PFSK-1 (cell line): ENCODE measurements at regions not wholly inside any gene's neighbourhood (a gene's known extent, or its start where the extent isn't known, plus 50 kb on each side); places are given as distances from the start of the nearest gene placed in this dataset.
A peak's percentile ranks its signal among the peaks of the same experiment; 100 is the strongest.

ENCODE experiments used
- FOXP2 ChIP-seq: optimal IDR thresholded peaks from 2 replicates; pipeline ENCODE3; 2011; ENCODE audit warnings: borderline replicate concordance, control low read depth, inconsistent platforms; ENCODE audit not compliant: insufficient read depth; ENCODE audit errors: extremely low read length, extremely low read depth
- POLR2AphosphoS5 ChIP-seq: IDR thresholded peaks from 2 replicates; pipeline ENCODE4 v1.6.1; 2012; ENCODE audit warnings: low read depth, mild to moderate bottlenecking, control low read depth, low read length, moderate library complexity
- SIN3A ChIP-seq: IDR thresholded peaks from 2 replicates; pipeline ENCODE4 v1.6.1; 2012; ENCODE audit warnings: mild to moderate bottlenecking, low read length, moderate library complexity, borderline replicate concordance; ENCODE audit not compliant: insufficient read depth
- TAF1 ChIP-seq: IDR thresholded peaks from 2 replicates; pipeline ENCODE4 v1.6.1; 2012; ENCODE audit warnings: low read length, control low read depth, borderline replicate concordance; ENCODE audit not compliant: insufficient read depth
- TF ChIP-seq, protein P1 (sequence below), 2 experiments: IDR thresholded peaks; 2 replicates each; pipeline versions ENCODE4 v1.6.1 to v1.8.0; 2011 to 2012; ENCODE audit warnings: low read depth in 2 of 2, low read length in 2 of 2, control low read depth in 1 of 2, inconsistent platforms in 1 of 2, mild to moderate bottlenecking in 1 of 2, moderate library complexity in 1 of 2; ENCODE audit not compliant: insufficient read depth in 1 of 2

DNA sequence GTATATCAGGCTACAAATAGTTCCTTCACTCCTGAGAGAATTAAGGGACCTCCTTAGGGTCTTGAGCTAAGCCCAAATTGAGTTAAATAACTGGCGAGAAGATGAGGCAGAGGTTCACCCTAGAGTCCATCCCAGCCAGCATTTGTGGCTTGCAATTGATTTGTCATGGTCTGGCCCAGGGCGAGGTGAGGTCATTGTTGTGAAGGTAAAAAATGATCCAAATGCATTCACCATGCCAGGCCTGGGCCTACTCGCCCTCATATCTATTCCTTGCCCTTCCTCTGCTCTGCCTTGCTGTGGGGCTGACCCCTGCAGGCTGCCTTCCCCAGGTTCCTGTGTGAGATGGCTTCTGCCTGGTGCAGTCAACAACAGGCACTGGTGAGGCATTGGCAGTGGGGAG lies 207.2 kb downstream of the ZNF365 start:
- TF ChIP-seq FOXP2, result no peak
- TF ChIP-seq, protein P1, sequence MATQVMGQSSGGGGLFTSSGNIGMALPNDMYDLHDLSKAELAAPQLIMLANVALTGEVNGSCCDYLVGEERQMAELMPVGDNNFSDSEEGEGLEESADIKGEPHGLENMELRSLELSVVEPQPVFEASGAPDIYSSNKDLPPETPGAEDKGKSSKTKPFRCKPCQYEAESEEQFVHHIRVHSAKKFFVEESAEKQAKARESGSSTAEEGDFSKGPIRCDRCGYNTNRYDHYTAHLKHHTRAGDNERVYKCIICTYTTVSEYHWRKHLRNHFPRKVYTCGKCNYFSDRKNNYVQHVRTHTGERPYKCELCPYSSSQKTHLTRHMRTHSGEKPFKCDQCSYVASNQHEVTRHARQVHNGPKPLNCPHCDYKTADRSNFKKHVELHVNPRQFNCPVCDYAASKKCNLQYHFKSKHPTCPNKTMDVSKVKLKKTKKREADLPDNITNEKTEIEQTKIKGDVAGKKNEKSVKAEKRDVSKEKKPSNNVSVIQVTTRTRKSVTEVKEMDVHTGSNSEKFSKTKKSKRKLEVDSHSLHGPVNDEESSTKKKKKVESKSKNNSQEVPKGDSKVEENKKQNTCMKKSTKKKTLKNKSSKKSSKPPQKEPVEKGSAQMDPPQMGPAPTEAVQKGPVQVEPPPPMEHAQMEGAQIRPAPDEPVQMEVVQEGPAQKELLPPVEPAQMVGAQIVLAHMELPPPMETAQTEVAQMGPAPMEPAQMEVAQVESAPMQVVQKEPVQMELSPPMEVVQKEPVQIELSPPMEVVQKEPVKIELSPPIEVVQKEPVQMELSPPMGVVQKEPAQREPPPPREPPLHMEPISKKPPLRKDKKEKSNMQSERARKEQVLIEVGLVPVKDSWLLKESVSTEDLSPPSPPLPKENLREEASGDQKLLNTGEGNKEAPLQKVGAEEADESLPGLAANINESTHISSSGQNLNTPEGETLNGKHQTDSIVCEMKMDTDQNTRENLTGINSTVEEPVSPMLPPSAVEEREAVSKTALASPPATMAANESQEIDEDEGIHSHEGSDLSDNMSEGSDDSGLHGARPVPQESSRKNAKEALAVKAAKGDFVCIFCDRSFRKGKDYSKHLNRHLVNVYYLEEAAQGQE (IDR thresholded peaks at IDR 0.05; ENCODE audit: insufficient read depth in 1 of 2, low read depth in 2 of 2, low read length in 2 of 2), result no peak
- TF ChIP-seq SIN3A, result no peak
- no peak for TF ChIP-seq POLR2AphosphoS5
- TF ChIP-seq TAF1, result no peak

DNA sequence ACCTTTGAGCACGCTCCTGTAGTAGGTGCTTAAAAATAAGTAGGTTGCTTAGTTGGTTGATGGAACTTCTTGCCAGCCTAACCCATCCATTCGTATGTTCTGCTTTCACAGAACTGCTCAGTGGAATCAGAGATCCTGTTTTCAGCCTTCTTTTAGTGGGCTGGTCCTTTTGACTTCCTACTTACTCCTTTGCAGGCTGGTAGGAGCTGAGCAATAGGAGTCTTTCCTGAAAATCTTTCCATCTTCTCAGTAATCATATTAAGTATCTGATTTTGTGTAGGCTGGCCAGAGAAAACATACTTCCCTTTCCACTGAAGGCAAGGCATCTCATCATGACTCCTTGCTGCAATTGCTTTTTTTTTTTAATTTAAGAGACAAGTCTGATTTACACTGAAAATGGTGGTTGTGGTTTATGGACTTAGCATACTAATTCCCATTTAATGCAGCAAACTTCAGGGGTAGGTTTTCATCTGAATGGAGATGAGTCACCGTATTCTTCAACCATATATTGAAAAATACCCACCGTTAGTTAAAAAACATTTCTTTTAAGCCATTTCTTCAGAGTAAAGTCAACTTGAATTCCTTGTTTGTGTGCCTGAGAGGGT lies 208.0 kb downstream of the ZNF365 start:
- TF ChIP-seq SIN3A (no peak), TAF1 (no peak), FOXP2 (no peak), POLR2AphosphoS5 (no peak)
- TF ChIP-seq, protein P1 (IDR thresholded peaks at IDR 0.05; ENCODE audit: insufficient read depth in 1 of 2, low read depth in 2 of 2, low read length in 2 of 2), result no peak

DNA sequence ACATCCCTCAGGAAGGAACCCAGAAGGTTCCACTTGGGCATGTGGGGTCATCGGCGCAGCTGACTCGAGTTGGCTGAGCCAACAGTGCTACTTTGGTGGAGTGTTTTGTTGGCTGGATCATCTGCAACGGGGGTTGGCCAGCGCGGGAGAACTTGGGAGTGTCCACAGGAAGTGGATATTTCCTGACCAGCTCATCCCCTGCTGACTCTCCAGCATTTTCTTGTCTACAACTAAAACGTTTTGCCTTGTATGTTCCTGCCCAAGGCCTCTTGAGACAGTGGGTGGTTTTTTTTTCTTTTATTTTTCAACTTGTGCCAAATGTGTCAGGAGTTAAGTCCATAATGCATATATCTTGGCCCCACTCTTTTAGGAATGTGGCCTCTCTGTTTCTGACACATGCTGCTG lies 208.6 kb downstream of the ZNF365 start:
- TF ChIP-seq TAF1, result no peak
- TF ChIP-seq, protein P1 (IDR thresholded peaks at IDR 0.05; ENCODE audit: insufficient read depth in 1 of 2, low read depth in 2 of 2, low read length in 2 of 2), result peak in 1 of 2 experiments; percentile 62; a peak in 1 of 4 replicates
- no peak for TF ChIP-seq POLR2AphosphoS5
- TF ChIP-seq SIN3A, result no peak
- TF ChIP-seq FOXP2, result peak; percentile 47

DNA sequence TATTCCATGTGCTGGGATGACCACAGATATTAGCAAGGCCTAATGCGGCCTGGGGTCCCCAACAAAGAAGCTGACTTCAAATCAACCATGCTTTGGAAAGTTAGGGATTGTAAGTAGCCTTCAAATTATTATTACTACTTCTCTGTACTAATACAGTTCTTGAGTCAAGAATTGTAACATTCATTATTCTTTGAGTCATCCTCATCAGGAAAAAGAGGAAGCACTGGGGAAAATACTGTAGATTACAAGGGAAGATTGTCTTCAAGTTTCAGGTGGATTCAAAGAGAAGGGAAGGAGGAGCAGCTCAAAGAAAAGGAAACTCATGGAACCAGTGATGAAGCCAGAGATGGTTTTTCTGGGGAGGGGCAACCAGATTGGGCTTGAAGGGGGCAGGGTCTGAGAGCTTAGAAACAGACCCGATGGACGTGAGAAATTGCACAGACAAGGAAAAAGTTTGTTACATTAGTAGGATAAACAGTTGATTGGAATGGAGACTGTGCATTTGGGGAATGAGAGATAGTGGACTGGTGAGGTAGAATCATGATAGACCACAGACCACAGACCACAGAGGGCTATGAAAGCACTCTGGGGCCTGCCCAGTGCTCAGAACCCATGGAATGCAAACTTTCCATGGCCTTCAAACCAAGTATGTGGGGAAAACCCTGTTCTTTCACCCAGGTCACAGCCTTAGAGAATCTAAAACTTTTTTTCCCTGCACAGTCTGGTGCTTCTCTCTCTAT lies 209.9 kb downstream of the ZNF365 start:
- TF ChIP-seq POLR2AphosphoS5 (no peak), SIN3A (no peak), FOXP2 (no peak), TAF1 (no peak)
- TF ChIP-seq, protein P1 (IDR thresholded peaks at IDR 0.05; ENCODE audit: insufficient read depth in 1 of 2, low read depth in 2 of 2, low read length in 2 of 2), result no peak
